ENCODE measurements at regions not wholly inside any gene's neighbourhood (a gene's known extent, or its start where the extent isn't known, plus 50 kb on each side); places are given as distances from the start of the nearest gene placed in this dataset.
"Not testable (repeated sequence)": the region's sequence is repeated elsewhere in the genome, so short reads cannot be mapped to it uniquely, and the experiment has no call there.

GRCh38 chr7:34207810-34208209 is 302.5 kb downstream of the BMPER start:
- DNase-seq: no peak

- DNase-seq: no peak
These were observed 303.7 kb downstream of the BMPER start for GRCh38 chr7:34208878-34209621.

GRCh38 chr7:34211018-34211417 is 305.7 kb downstream of the BMPER start:
- DNase-seq: no peak

- DNase-seq: no peak
These were observed 312.6 kb downstream of the BMPER start for GRCh38 chr7:34217972-34218371.

GRCh38 chr7:34219153-34219718 is 313.9 kb downstream of the BMPER start:
- DNase-seq: no peak

GRCh38 chr7:34220506-34221185 is 315.3 kb downstream of the BMPER start:
- no peak for DNase-seq

GRCh38 chr7:34222316-34222715 is 317.0 kb downstream of the BMPER start:
- no peak for DNase-seq

- DNase-seq: no peak
These were observed 317.4 kb downstream of the BMPER start for GRCh38 chr7:34222722-34223121.

- DNase-seq: no peak
These were observed 318.9 kb downstream of the BMPER start for GRCh38 chr7:34224281-34224680.

GRCh38 chr7:34225193-34225592 is 319.9 kb downstream of the BMPER start:
- no peak for DNase-seq

GRCh38 chr7:34227525-34227924 is 322.2 kb downstream of the BMPER start:
- no peak for DNase-seq

GRCh38 chr7:34235101-34235500 is 329.8 kb downstream of the BMPER start:
- not testable (repeated sequence) for DNase-seq

- DNase-seq: no peak
These were observed 330.7 kb downstream of the BMPER start for GRCh38 chr7:34236057-34236456.

- DNase-seq: no peak
These were observed 331.6 kb downstream of the BMPER start for GRCh38 chr7:34236839-34237492.

- no peak for DNase-seq
These were observed 332.1 kb downstream of the BMPER start for GRCh38 chr7:34237493-34237849.

- no peak for DNase-seq
These were observed 335.1 kb downstream of the BMPER start for GRCh38 chr7:34240417-34240816.

- no peak for DNase-seq
These were observed 337.1 kb downstream of the BMPER start for GRCh38 chr7:34242391-34242790.

- DNase-seq: no peak
These were observed 339.9 kb downstream of the BMPER start for GRCh38 chr7:34245246-34245645.

GRCh38 chr7:34247468-34247867 is 342.1 kb downstream of the BMPER start:
- no peak for DNase-seq

- no peak for DNase-seq
These were observed 343.9 kb downstream of the BMPER start for GRCh38 chr7:34249192-34249591.

- no peak for DNase-seq
These were observed 354.9 kb downstream of the BMPER start for GRCh38 chr7:34260279-34260678.

GRCh38 chr7:34263168-34263567 is 357.8 kb downstream of the BMPER start:
- no peak for DNase-seq

GRCh38 chr7:34269084-34269483 is 363.7 kb downstream of the BMPER start:
- DNase-seq: no peak

- no peak for DNase-seq
These were observed 370.3 kb downstream of the BMPER start for GRCh38 chr7:34275624-34276023.

All from NCI-H524 treated with DMSO at 0.1 percent for 48 hours (cell line).